Keratinocyte (primary cell): ENCODE measurements at regions not wholly inside any gene's neighbourhood (a gene's known extent, or its start where the extent isn't known, plus 50 kb on each side); places are given as distances from the start of the nearest gene placed in this dataset.

Experiments used
- DNase-seq: peaks from one replicate; pipeline ENCODE4 v3.0.0-alpha.2; 2011; ENCODE audit warnings: low read depth, missing footprints, low spot score
- FAIRE-seq: peaks from 2 replicates; lab custom pipeline; 2011; peaks lifted over from hg19 to GRCh38; lab: Jason Lieb, UNC
- H2AFZ ChIP-seq: 2 replicates; pipeline ENCODE4 v1.6.0; 2012; ENCODE audit warnings: low read length, control low read depth, inconsistent platforms; ENCODE audit not compliant: control insufficient read depth
- H3K27ac ChIP-seq: 2 replicates; pipeline ENCODE4 v1.5.1; 2011; ENCODE audit warnings: low read length; ENCODE audit not compliant: control insufficient read depth, insufficient read depth
- H3K27me3 ChIP-seq: 3 replicates; pipeline ENCODE4 v1.6.0; 2011; ENCODE audit warnings: low read length; ENCODE audit not compliant: control insufficient read depth, insufficient read depth; ENCODE audit errors: extremely low read depth
- H3K36me3 ChIP-seq, 2 experiments: 2 replicates in 1 of 2; 3 replicates in 1 of 2; pipeline ENCODE4 v1.5.1; 2011; ENCODE audit warnings: low read length in 2 of 2, mild to moderate bottlenecking in 1 of 2; ENCODE audit not compliant: control insufficient read depth in 2 of 2, insufficient read depth in 2 of 2; ENCODE audit errors: extremely low read depth in 1 of 2
- H3K4me1 ChIP-seq: 3 replicates; pipeline ENCODE4 v1.5.1; 2011; ENCODE audit warnings: low read length; ENCODE audit not compliant: control insufficient read depth, insufficient read depth; ENCODE audit errors: extremely low read depth
- H3K4me2 ChIP-seq: 3 replicates; pipeline ENCODE4 v1.6.0; 2011; ENCODE audit warnings: low read depth, low read length; ENCODE audit not compliant: control insufficient read depth, insufficient read depth; ENCODE audit errors: extremely low read depth
- H3K4me3 ChIP-seq, 3 experiments: fragments of 200-600 bp in 1 of 3; sonication (generic) in 1 of 3; 2 replicates in 2 of 3; 3 replicates in 1 of 3; pipeline ENCODE4 v1.5.1; 2011 to 2016; ENCODE audit warnings: low read length in 3 of 3, mild to moderate bottlenecking in 3 of 3, control low read depth in 2 of 3, inconsistent platforms in 1 of 3, low read depth in 1 of 3, mixed read lengths in 1 of 3, mixed run types in 1 of 3, moderate library complexity in 1 of 3; ENCODE audit not compliant: control insufficient read depth in 2 of 3, insufficient read depth in 2 of 3; ENCODE audit errors: extremely low read depth in 1 of 3
- H3K79me2 ChIP-seq: 2 replicates; pipeline ENCODE4 v1.6.0; 2012; ENCODE audit warnings: low read length; ENCODE audit not compliant: control insufficient read depth, insufficient read depth
- H3K9ac ChIP-seq: 3 replicates; pipeline ENCODE4 v1.6.0; 2011; ENCODE audit warnings: low read length; ENCODE audit not compliant: control insufficient read depth, insufficient read depth; ENCODE audit errors: extremely low read depth
- H3K9me1 ChIP-seq: 3 replicates; pipeline ENCODE4 v1.6.0; 2011; ENCODE audit warnings: low read length; ENCODE audit not compliant: control insufficient read depth, insufficient read depth; ENCODE audit errors: extremely low read depth
- H3K9me3 ChIP-seq: 2 replicates; pipeline ENCODE4 v1.5.1; 2012; ENCODE audit warnings: low read depth, low read length; ENCODE audit not compliant: control insufficient read depth
- H4K20me1 ChIP-seq: 3 replicates; pipeline ENCODE4 v1.6.0; 2011; ENCODE audit warnings: low read length; ENCODE audit not compliant: control insufficient read depth, insufficient read depth; ENCODE audit errors: extremely low read depth
- CTCF ChIP-seq, 3 experiments: IDR thresholded peaks in 1 of 3; conservative IDR thresholded peaks in 1 of 3; optimal IDR thresholded peaks in 1 of 3; 2 replicates in 2 of 3; 3 replicates in 1 of 3; pipeline versions ENCODE3 to v1.5.1; 2011; ENCODE audit warnings: low read length in 3 of 3, mild to moderate bottlenecking in 3 of 3, moderate library complexity in 2 of 3, control low read depth in 1 of 3, inconsistent platforms in 1 of 3; ENCODE audit not compliant: insufficient read depth in 2 of 3; ENCODE audit errors: extremely low read depth in 1 of 3
- EZH2 ChIP-seq: IDR thresholded peaks from one replicate; pipeline ENCODE4 v1.6.1; 2012; ENCODE audit warnings: inconsistent platforms, mild to moderate bottlenecking, low read length, moderate library complexity
- dilution Hi-C: fragments of 300-500 bp; cut with MboI; formaldehyde crosslinking; loops from one replicate; pipeline ENCODE4 v1.7.0; 2020; ENCODE audit warnings: low sequenced_read_pairs; ENCODE audit not compliant: extremely low pct_ligation_motif_present

- H3K9ac ChIP-seq: no peak overlapping the region
- no peak overlapping the region for H3K4me2 ChIP-seq
- FAIRE-seq: no peak
These were observed 239.6 kb upstream of the NREP start for GRCh38 chr5:111996574-111996973.

GRCh38 chr5:111995701-111996100, 238.7 kb upstream of the NREP start:
- Histone ChIP-seq H3K36me3 (no peaks in the 10 kb centered on the region), H3K4me3 (no peak overlapping the region), H2AFZ (no peak overlapping the region), H3K4me1 (peaks cover 25% of the 10 kb centered on the region), H3K27me3 (no peaks in the 10 kb centered on the region), H3K9me3 (no peaks in the 10 kb centered on the region), H3K9me1 (no peaks in the 10 kb centered on the region), H3K4me2 (no peak overlapping the region), H3K27ac (no peak overlapping the region), H3K9ac (no peak overlapping the region), H4K20me1 (no peaks in the 10 kb centered on the region), H3K79me2 (no peaks in the 10 kb centered on the region)
- FAIRE-seq (no peak), DNase-seq (no peak)
- dilution Hi-C loops: no loop called here
- TF ChIP-seq CTCF (optimal IDR thresholded peaks at IDR 0.05 in 1 of 3, IDR thresholded peaks at IDR 0.05 in 1 of 3, conservative IDR thresholded peaks at IDR 0.05 in 1 of 3; ENCODE audit: extremely low read depth in 1 of 3, insufficient read depth in 2 of 3, low read length in 3 of 3): no peak
- no peak for TF ChIP-seq EZH2

More at GRCh38 chr5:111996574-111996973, 239.6 kb upstream of the NREP start:
- Histone ChIP-seq H3K9me1 (no peaks in the 10 kb centered on the region), H4K20me1 (no peaks in the 10 kb centered on the region), H3K27me3 (no peaks in the 10 kb centered on the region), H3K79me2 (no peaks in the 10 kb centered on the region), H3K4me3 (no peak overlapping the region), H3K9me3 (no peaks in the 10 kb centered on the region), H3K4me1 (peaks cover 25% of the 10 kb centered on the region), H2AFZ (no peak overlapping the region), H3K36me3 (no peaks in the 10 kb centered on the region), H3K27ac (no peak overlapping the region)
- no peak for TF ChIP-seq EZH2
- TF ChIP-seq CTCF (optimal IDR thresholded peaks at IDR 0.05 in 1 of 3, IDR thresholded peaks at IDR 0.05 in 1 of 3, conservative IDR thresholded peaks at IDR 0.05 in 1 of 3; ENCODE audit: extremely low read depth in 1 of 3, insufficient read depth in 2 of 3, low read length in 3 of 3): no peak
- dilution Hi-C loops: no loop called here
- no peak for DNase-seq
